Colonic mucosa (tissue), 4 donors: ENCODE measurements at regions not wholly inside any gene's neighbourhood (a gene's known extent, or its start where the extent isn't known, plus 50 kb on each side); places are given as distances from the start of the nearest gene placed in this dataset.

ENCODE experiments used
- DNase-seq: peaks from one replicate; pipeline ENCODE4 v3.0.0-alpha.2; 2020
- H3K27ac ChIP-seq: fragments of 200-600 bp; one replicate; pipeline ENCODE4 v1.8.0; 2021
- H3K27me3 ChIP-seq: fragments of 200-600 bp; one replicate; pipeline ENCODE4 v1.8.0; 2021
- H3K36me3 ChIP-seq: fragments of 200-600 bp; one replicate; pipeline ENCODE4 v1.8.0; 2021
- H3K4me1 ChIP-seq: fragments of 200-600 bp; one replicate; pipeline ENCODE4 v1.8.0; 2021; ENCODE audit warnings: mild to moderate bottlenecking
- H3K4me3 ChIP-seq: fragments of 200-600 bp; one replicate; pipeline ENCODE4 v1.8.0; 2021
- H3K9ac ChIP-seq, 2 donors: one replicate each; pipeline ENCODE4 v1.7.0; 2013; ENCODE audit warnings: control low read depth in 2 of 2, low read depth in 2 of 2, low read length in 2 of 2
- H3K9me3 ChIP-seq: fragments of 200-600 bp; one replicate; pipeline ENCODE4 v1.8.0; 2021
- intact Hi-C: fragments of 100-400 bp; cut with DNase I; formaldehyde crosslinking; loops from one replicate; pipeline ENCODE4 v1.14.1; 2022
- TF ChIP-seq, protein P1 (sequence below): fragments of 200-600 bp; IDR thresholded peaks from one replicate; pipeline ENCODE4 v1.8.0; 2022; ENCODE audit warnings: antibody characterized with exemption, mild to moderate bottlenecking
- donor health status: healthy.
- donor health status: DM: no; HTN: no; CAD: no.
- donor health status: DM: no; HTN: no; CAD: no.

DNA sequence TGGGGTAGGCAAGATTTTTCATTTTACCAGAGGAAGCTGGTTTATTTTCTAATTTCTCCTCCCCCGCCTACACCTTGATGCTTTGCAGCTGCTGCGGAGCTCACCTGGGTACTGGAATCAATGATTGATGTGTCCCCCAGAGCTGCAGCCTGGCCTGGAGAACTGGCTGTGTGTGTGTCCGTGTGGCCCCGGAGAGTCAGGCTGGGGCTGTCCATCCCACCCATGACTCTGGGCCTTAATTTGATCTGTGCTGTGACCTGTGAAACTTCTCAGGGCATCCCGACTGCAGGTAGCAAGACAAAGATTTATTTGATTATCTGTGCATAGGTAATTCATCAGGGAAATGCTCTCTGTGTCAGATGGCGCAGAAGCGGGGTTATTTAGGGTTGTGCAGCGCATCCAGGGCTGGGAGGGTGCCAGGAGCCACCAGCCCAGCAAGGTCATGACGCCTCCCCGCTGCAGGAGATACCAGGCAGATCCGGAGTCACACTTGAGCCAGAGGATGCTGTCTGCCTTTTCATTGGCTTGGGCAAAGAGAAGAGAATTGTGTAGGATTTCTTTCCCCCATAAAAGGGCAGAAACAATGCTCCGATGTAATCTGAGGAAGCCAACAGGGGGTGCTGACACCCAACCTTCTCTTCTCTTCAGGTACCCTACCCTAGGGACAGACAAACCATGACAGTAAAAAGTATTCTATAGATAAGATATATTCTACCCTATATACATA is 346.6 kb downstream of the TSHZ3 start:
- Histone ChIP-seq H3K27me3 (no peaks in the 10 kb centered on the region), H3K27ac (no peak overlapping the region), H3K36me3 (no peaks in the 10 kb centered on the region), H3K9ac (no peak overlapping the region), H3K9me3 (no peaks in the 10 kb centered on the region), H3K4me3 (no peak overlapping the region), H3K4me1 (no peaks in the 10 kb centered on the region)
- DNase-seq: no peak
- TF ChIP-seq, protein P1, sequence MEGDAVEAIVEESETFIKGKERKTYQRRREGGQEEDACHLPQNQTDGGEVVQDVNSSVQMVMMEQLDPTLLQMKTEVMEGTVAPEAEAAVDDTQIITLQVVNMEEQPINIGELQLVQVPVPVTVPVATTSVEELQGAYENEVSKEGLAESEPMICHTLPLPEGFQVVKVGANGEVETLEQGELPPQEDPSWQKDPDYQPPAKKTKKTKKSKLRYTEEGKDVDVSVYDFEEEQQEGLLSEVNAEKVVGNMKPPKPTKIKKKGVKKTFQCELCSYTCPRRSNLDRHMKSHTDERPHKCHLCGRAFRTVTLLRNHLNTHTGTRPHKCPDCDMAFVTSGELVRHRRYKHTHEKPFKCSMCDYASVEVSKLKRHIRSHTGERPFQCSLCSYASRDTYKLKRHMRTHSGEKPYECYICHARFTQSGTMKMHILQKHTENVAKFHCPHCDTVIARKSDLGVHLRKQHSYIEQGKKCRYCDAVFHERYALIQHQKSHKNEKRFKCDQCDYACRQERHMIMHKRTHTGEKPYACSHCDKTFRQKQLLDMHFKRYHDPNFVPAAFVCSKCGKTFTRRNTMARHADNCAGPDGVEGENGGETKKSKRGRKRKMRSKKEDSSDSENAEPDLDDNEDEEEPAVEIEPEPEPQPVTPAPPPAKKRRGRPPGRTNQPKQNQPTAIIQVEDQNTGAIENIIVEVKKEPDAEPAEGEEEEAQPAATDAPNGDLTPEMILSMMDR: no peak
- intact Hi-C loops: no loop called here

DNA sequence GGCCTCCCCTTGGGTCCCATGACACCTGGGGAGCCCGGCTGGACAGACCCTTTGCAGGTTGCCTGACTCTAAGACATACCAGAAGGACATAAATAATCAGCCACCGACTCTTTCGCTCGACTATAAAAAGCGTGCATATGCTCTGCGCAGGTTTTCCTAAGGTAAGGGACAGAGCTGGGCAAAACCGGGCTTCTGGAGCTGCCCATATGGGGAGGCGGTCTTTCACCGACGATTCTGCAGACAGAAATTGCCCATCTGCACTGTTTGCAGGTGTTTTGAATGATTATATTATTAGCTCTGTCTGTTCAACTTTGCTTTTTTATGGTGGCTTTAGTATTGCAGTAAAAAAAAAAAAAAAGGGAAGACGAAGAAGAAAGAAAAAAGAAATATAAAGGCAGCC is 347.2 kb downstream of the TSHZ3 start:
- Histone ChIP-seq H3K4me3 (no peak overlapping the region), H3K27me3 (no peaks in the 10 kb centered on the region), H3K9ac (no peak overlapping the region), H3K4me1 (no peaks in the 10 kb centered on the region), H3K36me3 (no peaks in the 10 kb centered on the region), H3K9me3 (no peaks in the 10 kb centered on the region), H3K27ac (no peak overlapping the region)
- intact Hi-C loops: no loop called here
- DNase-seq: no peak
- TF ChIP-seq, protein P1: no peak

DNA sequence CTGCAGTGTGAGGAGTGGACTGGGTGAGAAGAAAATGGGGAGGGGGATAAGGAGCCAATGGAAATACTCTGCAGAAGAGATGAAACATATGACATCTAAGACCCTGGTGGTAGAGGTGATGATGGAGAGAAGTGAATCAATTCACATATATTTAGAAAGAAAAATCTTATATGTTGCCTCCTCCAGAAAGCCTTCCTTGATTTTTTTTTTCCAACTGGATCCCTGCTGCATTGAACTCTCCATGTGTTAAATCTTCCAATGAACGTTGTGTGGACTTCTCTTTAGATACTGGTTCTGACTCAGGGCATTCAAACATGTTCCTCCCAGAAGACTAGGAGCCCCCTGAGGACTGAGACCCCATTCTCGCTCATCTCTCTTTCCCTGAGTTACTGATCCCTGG is 348.3 kb downstream of the TSHZ3 start:
- intact Hi-C loops: no loop called here
- Histone ChIP-seq H3K4me3 (no peak overlapping the region), H3K27me3 (no peaks in the 10 kb centered on the region), H3K27ac (no peak overlapping the region), H3K9ac (no peak overlapping the region), H3K36me3 (no peaks in the 10 kb centered on the region), H3K4me1 (no peaks in the 10 kb centered on the region), H3K9me3 (no peaks in the 10 kb centered on the region)
- TF ChIP-seq, protein P1: no peak
- no peak for DNase-seq

DNA sequence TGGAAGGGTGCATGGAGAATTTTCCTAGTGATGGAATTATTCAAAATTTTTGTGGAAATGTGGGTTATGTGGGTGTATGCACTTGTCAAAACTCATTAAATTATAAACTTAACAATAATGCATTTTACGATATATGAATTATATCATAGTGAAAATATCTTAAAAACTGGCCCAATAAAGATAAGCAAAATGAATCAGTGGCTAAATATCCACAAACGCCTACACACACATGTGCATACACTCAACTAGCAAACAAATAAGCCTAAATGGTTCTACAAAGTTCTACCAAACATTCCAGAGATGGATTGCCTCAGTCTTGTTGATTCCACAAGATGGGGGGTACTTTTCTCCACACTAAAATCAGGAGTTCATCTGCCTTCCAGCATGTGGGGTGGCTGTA is 349.5 kb downstream of the TSHZ3 start:
- no peaks in the 10 kb centered on the region for H3K4me1 ChIP-seq
- no peaks in the 10 kb centered on the region for H3K9me3 ChIP-seq
- TF ChIP-seq, protein P1: no peak
- H3K4me3 ChIP-seq: no peak overlapping the region
- no peak overlapping the region for H3K9ac ChIP-seq
- intact Hi-C loops: no loop called here
- H3K27me3 ChIP-seq: no peaks in the 10 kb centered on the region
- no peaks in the 10 kb centered on the region for H3K36me3 ChIP-seq
- DNase-seq: no peak
- H3K27ac ChIP-seq: no peak overlapping the region

DNA sequence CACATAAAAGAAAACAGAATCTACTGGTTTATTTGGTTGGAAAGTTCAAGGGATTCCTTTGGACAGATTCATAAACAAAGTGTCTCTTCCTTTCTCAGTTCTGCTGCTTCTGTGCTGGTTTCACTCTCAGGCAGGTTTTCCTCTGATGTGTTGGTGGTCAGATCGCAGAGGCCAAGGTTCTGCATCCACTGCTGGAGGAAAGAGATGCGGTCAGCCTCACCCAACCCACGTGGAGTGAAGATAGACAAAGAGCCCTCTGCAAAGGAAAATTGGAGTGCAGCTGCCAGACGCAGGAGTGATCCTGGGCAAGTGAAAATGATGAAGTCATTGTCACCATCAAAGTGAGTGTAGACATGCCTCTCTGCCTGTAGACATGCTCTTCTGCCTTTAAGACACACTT is 352.0 kb downstream of the TSHZ3 start:
- H3K9ac ChIP-seq: no peak overlapping the region

More for the DNA sequence above, 352.0 kb downstream of the TSHZ3 start:
- no peak overlapping the region for H3K4me3 ChIP-seq
- no peaks in the 10 kb centered on the region for H3K9me3 ChIP-seq
- intact Hi-C loops: no loop called here
- no peak overlapping the region for H3K27ac ChIP-seq
- no peaks in the 10 kb centered on the region for H3K4me1 ChIP-seq
- no peak for DNase-seq
- H3K36me3 ChIP-seq: no peaks in the 10 kb centered on the region
- TF ChIP-seq, protein P1: no peak
- H3K27me3 ChIP-seq: no peaks in the 10 kb centered on the region
